GM21576 (cell line): ENCODE measurements at regions not wholly inside any gene's neighbourhood (a gene's known extent, or its start where the extent isn't known, plus 50 kb on each side); places are given as distances from the start of the nearest gene placed in this dataset.
"Not testable (repeated sequence)": the region's sequence is repeated elsewhere in the genome, so short reads cannot be mapped to it uniquely, and the experiment has no call there.

Source experiments
- ATAC-seq: cut with Tn5 transposase; IDR thresholded peaks from one replicate; pipeline ENCODE4 v1.9.1; 2021; ENCODE audit warnings: mild to moderate bottlenecking, moderate library complexity; ENCODE audit not compliant: unreplicated experiment

GRCh38 chr1:148318123-148318903 lies 164.8 kb downstream of the PPIAL4G start:
- peak; percentile 64 for ATAC-seq

GRCh38 chr1:148317288-148317985 lies 165.4 kb upstream of the NBPF11 start:
- no peak for ATAC-seq

- peak; percentile 76 for ATAC-seq
Observed at GRCh38 chr1:148315071-148315811, 163.2 kb upstream of the NBPF11 start.

- no peak for ATAC-seq
Observed at GRCh38 chr1:148310807-148311206, 158.7 kb upstream of the NBPF11 start.

GRCh38 chr1:148309940-148310500 lies 157.9 kb upstream of the NBPF11 start:
- ATAC-seq = no peak

- no peak for ATAC-seq
Observed at GRCh38 chr1:148308832-148309458, 156.9 kb upstream of the NBPF11 start.

- ATAC-seq = no peak
Observed at GRCh38 chr1:148307583-148308185, 155.6 kb upstream of the NBPF11 start.

GRCh38 chr1:148304935-148305334 lies 152.9 kb upstream of the NBPF11 start:
- ATAC-seq = not testable (repeated sequence)

- peak; percentile 75 for ATAC-seq
Observed at GRCh38 chr1:148302586-148303364, 150.7 kb upstream of the NBPF11 start.

GRCh38 chr1:148297852-148298251 lies 145.8 kb upstream of the NBPF11 start:
- ATAC-seq = not testable (repeated sequence)

GRCh38 chr1:148296511-148296910 lies 144.4 kb upstream of the NBPF11 start:
- no peak for ATAC-seq

- no peak for ATAC-seq
Observed at GRCh38 chr1:148294116-148294807, 142.2 kb upstream of the NBPF11 start.

GRCh38 chr1:148293651-148294050 lies 141.6 kb upstream of the NBPF11 start:
- no peak for ATAC-seq

- no peak for ATAC-seq
Observed at GRCh38 chr1:148292915-148293314, 140.8 kb upstream of the NBPF11 start.

- ATAC-seq = no peak
Observed at GRCh38 chr1:148290881-148291280, 138.8 kb upstream of the NBPF11 start.

GRCh38 chr1:148289647-148290046 lies 137.6 kb upstream of the NBPF11 start:
- ATAC-seq = no peak

- ATAC-seq = not testable (repeated sequence)
Observed at GRCh38 chr1:148285946-148286345, 133.9 kb upstream of the NBPF11 start.

GRCh38 chr1:148280831-148281572 lies 128.9 kb upstream of the NBPF11 start:
- peak; percentile 56 for ATAC-seq
